GM19455 (cell line): ENCODE measurements at regions not wholly inside any gene's neighbourhood (a gene's known extent, or its start where the extent isn't known, plus 50 kb on each side); places are given as distances from the start of the nearest gene placed in this dataset.

Source experiments
- ATAC-seq: cut with Tn5 transposase; IDR thresholded peaks from one replicate; pipeline ENCODE4 v1.9.1; 2021; ENCODE audit not compliant: unreplicated experiment

DNA sequence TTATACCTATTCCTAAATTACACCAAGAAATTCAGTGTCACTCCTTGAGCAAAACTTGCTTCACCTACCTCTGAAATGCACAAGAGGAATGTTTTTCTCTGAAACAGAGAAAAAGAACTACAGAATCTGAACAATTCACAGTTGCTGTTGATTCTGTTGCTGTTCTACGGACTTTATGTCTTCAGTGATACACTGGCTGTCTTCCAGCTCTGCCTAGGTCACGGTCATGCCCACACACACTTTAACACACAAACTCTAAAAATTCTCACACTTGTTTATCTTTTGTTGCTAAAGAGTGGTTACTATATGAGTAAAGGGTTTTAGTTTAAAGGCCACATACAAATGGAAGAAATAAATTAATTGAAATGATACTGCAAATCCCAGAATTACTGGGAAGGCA lies 124.4 kb upstream of the SPRY2 start:
- ATAC-seq, result no peak

DNA sequence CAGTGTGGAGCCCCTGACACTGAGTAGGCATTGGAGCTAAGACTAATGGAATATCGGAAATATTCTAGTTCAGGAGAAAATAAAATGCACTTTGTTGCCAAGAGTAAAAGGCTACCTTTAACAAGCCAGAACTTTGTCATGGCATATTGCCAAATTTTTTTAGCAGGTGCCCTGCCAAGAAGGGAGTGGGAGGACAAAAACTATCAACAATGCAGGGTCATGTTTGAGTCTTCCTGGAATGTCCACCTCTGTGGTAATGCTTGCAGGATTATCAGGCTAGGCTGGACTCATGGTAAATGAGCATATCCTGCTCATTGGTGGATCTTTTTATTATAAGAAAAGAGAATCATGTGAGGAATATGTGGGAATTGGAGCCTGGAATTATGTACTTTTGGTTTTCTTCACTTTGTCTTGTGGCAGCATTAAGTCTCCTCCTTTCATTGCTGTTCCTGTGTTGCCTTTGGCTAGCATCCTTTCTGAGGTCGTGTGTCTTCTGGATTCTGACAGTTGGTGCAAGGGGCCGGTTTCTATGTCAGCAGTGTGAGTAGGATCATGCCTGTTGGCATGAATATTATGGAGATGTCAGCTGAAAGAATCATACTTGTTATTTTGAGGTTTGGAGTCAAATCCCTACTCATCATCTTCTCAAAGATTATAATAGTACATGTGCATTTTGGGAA lies 122.9 kb upstream of the SPRY2 start:
- no peak for ATAC-seq

GRCh38 chr13:80462567-80462966 lies 121.6 kb upstream of the SPRY2 start:
- ATAC-seq, result no peak

DNA sequence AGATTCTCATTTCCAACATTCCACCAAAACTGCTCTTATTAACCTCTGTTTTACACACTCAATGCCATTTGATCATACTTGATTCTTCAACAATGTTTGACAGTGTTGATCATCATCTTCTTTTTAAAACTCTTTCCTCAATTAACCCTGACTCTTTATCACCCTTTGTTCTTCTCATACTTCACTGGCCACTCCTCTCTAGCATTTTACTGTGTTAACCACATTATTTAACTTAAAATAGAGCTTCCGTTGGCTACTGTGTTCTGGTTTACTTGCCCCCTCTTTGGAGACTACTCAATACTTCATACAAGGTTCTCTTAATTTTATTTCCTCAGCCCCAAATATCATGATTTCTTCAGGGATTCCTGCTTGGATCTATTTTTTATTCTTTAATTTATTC lies 121.1 kb upstream of the SPRY2 start:
- no peak for ATAC-seq

GRCh38 chr13:80458543-80458942 lies 117.6 kb upstream of the SPRY2 start:
- no peak for ATAC-seq

DNA sequence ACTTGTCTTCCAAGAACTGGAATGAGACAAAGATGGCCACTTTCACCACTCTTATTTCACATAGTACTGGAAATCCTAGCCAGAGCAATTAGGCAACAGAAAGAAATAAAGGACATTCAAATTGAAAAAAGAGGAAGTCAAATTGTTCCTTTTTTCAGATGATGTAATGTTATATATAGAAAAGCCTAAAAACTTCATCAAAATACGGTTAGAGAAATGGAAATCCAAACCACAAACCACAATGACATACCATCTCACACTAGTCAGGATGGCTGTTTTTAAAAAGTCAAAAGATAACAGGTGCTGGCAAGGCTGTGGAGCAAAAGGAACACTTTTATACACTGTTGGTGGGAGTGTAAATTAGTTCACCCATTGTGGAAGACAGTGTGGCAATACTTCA lies 113.3 kb upstream of the SPRY2 start:
- ATAC-seq, result no peak

DNA sequence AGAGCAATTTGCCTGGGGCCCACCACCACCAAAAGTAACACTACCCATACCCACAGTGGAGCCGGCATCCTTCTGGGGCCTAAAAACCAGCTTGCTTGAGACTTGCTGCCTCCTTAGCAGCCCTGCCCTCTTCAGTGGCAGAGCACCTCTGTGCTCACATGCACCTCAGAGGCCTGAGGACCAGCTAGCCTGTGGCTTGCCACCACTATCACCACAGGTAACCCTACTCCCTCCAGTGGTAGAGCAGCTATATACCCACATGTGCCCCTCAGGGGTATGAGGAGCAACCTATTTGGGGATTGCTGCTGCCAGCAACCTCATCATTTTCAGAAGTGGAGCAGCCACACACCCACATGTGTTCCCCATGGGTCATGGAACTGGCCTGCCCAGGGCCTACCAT lies 111.4 kb upstream of the SPRY2 start:
- no peak for ATAC-seq

DNA sequence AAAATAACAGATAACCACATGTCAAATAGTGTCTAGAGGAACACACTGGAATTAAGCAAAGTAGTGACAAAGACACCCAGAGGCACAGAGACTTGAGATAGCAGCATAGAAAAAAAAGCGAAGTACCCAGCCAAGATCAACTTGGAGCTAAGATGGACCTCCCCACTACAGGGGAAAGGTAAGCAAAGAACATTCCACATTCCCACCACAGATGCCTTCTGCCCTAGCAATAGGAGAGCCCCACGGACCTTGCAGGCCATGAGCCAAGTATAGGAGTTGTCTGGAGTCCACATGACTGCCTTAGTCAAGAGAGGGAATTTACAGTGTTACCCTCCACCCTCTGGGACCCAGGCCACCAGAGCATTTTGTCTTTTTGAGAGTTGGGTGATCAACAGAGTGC lies 110.7 kb upstream of the SPRY2 start:
- no peak for ATAC-seq

- no peak for ATAC-seq
Measured at GRCh38 chr13:80450386-80450785, 109.5 kb upstream of the SPRY2 start.

DNA sequence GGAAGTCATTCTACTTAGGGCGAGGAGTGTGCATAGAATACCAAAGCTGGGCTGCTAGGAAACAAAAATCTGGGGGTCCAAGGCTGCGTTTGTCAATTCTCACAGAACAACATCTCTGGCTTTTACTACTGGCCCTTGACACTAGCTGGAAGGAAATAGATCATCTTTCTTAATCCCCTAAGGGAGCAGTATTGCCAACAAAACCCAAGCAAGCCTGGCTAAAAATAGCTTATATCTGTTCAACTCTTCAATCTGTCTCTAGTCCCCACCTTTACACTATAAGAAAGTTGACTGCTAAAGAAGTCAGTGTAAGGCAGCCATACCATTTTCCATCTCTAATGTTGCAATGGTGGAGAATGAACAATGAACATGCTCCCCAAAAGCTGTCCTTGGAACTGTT lies 107.8 kb upstream of the SPRY2 start:
- no peak for ATAC-seq

- ATAC-seq, result no peak
Measured at GRCh38 chr13:80447747-80448146, 106.8 kb upstream of the SPRY2 start.

- ATAC-seq, result no peak
Measured at GRCh38 chr13:80444240-80445015, 103.5 kb upstream of the SPRY2 start.

DNA sequence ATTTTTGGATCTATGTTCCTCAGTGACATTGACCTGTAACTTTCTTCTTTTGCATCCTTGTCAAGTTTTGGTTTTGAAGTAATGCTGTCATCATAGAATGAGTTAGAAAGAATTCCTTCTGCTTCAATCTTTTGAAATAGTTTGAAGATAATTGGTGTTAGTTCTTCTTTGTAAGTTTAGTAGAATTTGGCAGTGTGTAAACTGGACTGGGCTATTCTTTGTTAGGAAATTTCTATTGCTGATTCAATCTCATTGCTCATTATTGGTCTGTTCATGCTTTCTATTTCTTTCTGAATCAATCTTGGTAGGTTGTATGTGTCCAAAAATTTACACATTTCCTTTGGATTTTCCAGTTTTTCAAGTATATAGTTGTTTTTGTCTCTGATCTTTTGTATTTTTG lies 101.7 kb upstream of the SPRY2 start:
- no peak for ATAC-seq

- ATAC-seq, result no peak
Measured at GRCh38 chr13:80441968-80442367, 101.0 kb upstream of the SPRY2 start.

DNA sequence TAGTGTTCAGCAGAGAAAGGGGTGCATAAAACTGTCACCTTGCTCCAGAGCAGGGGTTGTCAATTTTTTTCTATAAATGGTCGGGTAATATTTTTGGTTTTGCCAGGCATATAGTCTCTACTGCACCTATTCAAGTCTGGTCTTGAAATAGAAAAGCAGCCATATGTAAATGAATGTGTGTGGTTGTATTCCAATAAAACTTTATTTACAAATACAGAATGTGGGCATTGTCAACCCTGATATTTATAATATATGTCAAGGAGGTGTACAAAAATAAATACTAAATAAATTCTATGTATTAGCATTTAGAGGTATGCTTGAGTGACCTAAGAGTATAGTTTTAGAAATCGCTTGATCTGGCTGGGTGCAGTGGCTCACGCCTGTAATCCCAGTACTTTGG lies 97.6 kb upstream of the SPRY2 start:
- ATAC-seq, result no peak

- ATAC-seq, result no peak
Measured at GRCh38 chr13:80437231-80437630, 96.3 kb upstream of the SPRY2 start.

DNA sequence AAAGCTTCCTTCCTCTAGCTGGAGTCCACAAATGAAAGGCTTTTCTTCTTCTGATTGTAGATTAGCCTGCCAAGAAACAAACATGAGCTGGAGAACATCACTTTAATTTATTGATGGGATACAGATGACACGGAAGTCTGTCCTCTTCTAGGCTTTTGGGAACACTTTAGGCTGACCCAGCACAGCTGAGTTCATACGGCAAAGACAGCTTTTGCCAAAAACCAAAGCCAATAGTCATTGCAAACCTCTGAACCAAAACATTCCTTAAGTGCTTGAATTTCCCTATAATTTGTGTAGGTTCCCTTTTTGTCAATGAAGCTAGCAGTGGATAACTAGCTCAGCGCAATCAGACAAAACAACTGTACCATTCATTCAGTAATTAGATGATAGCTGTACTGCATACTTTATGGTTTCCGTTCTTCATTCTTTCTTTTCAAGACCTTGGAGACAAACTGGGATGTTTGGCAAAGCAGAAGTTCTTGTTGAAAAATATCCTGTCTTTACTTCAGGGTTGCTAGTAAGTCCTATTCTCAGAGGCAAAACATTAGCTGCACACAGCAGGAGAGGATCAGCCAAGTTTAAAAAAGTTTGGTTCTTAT lies 95.7 kb upstream of the SPRY2 start:
- ATAC-seq, result no peak

GRCh38 chr13:80430561-80430960 lies 89.6 kb upstream of the SPRY2 start:
- no peak for ATAC-seq

DNA sequence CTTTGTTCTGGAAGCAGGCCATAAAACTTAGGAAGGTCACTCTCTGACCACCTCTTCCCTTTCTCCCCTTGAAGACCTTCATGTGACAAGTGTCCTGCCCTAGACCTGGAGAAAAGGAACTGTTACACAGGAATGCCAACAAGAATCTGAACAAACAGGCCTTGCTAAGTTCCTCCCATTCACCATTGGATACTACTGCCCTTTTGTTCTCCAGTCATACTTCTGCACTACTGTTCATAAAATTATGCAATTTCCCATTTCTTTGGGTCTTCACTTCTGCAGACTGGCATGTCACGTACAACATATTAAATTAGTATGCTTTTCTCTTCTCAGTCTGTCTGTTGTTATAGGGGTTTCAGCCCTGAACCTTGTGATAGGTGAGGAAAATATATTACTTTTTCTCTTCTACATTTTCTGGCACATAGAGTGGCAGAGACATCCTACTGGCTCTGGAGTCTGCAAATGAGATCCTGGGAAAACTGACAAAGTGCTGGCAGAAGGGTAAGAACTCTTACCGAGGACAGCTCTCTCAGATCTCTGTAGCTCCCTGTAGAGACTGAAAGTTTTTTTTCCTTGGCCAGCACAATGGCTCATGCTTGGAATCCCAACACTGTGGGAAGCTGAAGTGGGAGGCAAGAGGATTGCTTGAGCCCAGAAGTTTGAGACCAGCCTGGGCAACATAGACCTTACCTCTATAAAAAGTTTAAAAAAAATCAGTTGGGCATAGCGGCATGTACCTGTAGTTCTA lies 87.6 kb upstream of the SPRY2 start:
- ATAC-seq, result no peak

GRCh38 chr13:80419416-80419815 lies 78.5 kb upstream of the SPRY2 start:
- ATAC-seq, result no peak

GRCh38 chr13:80413611-80414010 lies 72.7 kb upstream of the SPRY2 start:
- ATAC-seq, result no peak

GRCh38 chr13:80408270-80408669 lies 67.3 kb upstream of the SPRY2 start:
- no peak for ATAC-seq
